ENCODE measurements at regions not wholly inside any gene's neighbourhood (a gene's known extent, or its start where the extent isn't known, plus 50 kb on each side); places are given as distances from the start of the nearest gene placed in this dataset.

DNA sequence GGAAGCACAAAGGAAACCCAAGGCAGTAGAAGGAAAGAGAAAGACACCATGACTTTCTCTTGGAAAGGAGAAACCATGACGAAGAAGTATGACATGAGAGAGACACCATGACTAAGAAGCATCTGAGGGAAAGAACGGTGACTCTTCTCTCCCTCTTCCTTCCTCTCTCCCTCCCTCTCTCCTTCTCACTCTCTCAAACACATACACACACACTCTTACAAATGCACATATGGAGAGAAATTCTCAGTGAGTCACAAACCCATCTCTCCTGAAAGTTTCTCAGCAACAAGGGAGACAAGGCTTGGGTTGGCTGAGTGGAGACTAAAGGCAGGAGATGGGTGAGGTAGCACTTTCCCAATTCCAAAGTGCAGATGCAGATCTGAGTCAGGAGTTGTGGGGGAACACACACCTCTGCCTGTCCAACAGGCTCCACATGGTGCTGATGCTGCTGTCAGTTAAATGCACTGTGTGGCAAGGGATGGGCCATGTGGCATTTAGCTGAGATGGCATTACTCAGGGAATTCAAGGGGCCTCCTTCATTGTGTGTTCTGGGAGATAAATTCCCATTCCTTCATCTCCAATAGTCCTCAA, 336.7 kb upstream of the C16orf82 start:
- Histone ChIP-seq H3K27ac (no peak overlapping the region), H3K4me3 (no peak overlapping the region), H3K36me3 (no peaks in the 10 kb centered on the region), H3K27me3 (no peaks in the 10 kb centered on the region), H3K4me1 (no peaks in the 10 kb centered on the region), H3K9me3 (no peaks in the 10 kb centered on the region)
- TF ChIP-seq POLR2A (IDR thresholded peaks at IDR 0.05), result no peak
- no peak for TF ChIP-seq POLR2AphosphoS5 (IDR thresholded peaks at IDR 0.05; ENCODE audit: insufficient read depth in 1 of 2, low read depth in 1 of 2)
- TF ChIP-seq, protein P1, sequence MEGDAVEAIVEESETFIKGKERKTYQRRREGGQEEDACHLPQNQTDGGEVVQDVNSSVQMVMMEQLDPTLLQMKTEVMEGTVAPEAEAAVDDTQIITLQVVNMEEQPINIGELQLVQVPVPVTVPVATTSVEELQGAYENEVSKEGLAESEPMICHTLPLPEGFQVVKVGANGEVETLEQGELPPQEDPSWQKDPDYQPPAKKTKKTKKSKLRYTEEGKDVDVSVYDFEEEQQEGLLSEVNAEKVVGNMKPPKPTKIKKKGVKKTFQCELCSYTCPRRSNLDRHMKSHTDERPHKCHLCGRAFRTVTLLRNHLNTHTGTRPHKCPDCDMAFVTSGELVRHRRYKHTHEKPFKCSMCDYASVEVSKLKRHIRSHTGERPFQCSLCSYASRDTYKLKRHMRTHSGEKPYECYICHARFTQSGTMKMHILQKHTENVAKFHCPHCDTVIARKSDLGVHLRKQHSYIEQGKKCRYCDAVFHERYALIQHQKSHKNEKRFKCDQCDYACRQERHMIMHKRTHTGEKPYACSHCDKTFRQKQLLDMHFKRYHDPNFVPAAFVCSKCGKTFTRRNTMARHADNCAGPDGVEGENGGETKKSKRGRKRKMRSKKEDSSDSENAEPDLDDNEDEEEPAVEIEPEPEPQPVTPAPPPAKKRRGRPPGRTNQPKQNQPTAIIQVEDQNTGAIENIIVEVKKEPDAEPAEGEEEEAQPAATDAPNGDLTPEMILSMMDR (IDR thresholded peaks at IDR 0.05), result no peak
- DNase-seq (ENCODE audit: extremely low spot score in 2 of 2), result no peak
- intact Hi-C loops (cut with DNase I), result no loop called here

DNA sequence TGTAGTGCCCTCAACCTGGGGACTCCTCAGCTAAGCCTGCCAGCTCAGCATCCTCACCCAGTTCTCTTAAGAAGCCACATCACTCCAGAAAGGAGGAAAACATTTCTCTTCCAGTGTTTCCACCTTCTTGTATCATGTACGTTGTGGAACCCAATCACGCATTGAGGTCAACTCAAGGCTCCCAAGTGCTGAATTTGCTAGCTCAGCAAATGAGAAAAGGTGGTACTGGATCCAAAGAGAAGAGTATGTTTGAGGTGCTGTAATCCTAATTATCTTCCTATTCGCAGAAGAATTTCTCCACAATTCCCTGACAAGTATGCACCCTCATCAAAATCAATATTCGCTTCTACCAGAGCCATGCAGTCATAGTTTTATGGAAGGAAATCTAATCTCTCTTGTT, 335.0 kb upstream of the C16orf82 start:
- intact Hi-C loops (cut with DNase I), result no loop called here
- H3K4me1 ChIP-seq, result no peaks in the 10 kb centered on the region
- DNase-seq (ENCODE audit: extremely low spot score in 2 of 2), result no peak
- H3K4me3 ChIP-seq, result no peak overlapping the region
- H3K36me3 ChIP-seq, result no peaks in the 10 kb centered on the region
- no peaks in the 10 kb centered on the region for H3K27me3 ChIP-seq
- no peaks in the 10 kb centered on the region for H3K9me3 ChIP-seq
- H3K27ac ChIP-seq, result no peak overlapping the region
- TF ChIP-seq POLR2A (IDR thresholded peaks at IDR 0.05), result no peak
- TF ChIP-seq, protein P1 (IDR thresholded peaks at IDR 0.05), result no peak
- TF ChIP-seq POLR2AphosphoS5 (IDR thresholded peaks at IDR 0.05; ENCODE audit: insufficient read depth in 1 of 2, low read depth in 1 of 2), result no peak

DNA sequence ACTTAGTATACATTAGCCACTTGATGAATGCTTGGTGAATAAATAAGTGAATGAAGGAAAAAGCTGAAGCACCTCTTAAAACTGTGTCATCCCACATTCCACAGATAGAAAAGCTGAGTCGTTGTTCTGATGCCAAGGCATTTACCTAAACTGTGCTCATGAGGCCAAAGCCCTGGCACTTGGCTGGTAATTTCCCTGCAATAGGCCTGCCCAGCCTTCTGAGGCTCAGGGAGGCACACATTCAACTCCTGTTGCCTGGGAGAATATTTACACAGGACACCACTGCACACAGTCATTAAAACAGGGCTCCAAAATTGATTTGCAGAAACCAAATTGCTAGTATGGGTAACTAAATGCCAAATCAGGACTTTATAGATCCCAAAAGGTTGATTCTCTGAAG, 333.0 kb upstream of the C16orf82 start:
- TF ChIP-seq, protein P1 (IDR thresholded peaks at IDR 0.05), result no peak
- no peak for TF ChIP-seq POLR2AphosphoS5 (IDR thresholded peaks at IDR 0.05; ENCODE audit: insufficient read depth in 1 of 2, low read depth in 1 of 2)
- no peak for TF ChIP-seq POLR2A (IDR thresholded peaks at IDR 0.05)
- H3K4me3 ChIP-seq, result no peak overlapping the region
- no peak overlapping the region for H3K27ac ChIP-seq
- H3K27me3 ChIP-seq, result no peaks in the 10 kb centered on the region
- no peaks in the 10 kb centered on the region for H3K9me3 ChIP-seq
- no peaks in the 10 kb centered on the region for H3K4me1 ChIP-seq
- DNase-seq (ENCODE audit: extremely low spot score in 2 of 2), result no peak
- intact Hi-C loops (cut with DNase I), result no loop called here
- H3K36me3 ChIP-seq, result no peaks in the 10 kb centered on the region

DNA sequence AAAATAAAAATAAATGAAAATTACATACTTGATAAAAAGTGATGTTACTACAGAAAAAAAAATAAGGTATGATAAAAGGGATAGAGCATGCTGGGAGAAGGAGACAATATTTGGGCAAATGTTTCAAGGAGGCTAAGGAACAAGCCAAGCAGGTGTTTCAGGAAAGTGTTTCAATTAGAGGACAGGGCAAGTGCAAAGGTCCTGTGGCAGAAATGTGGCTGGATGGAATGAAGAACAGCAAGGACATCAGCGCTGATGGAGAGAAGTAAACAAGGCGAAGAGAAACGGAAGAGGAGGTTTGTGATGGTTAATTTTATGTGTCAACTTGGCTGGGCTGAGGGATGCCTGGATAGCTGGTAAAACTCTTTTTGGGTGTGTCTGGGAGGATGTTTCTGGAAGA, 331.2 kb upstream of the C16orf82 start:
- no peaks in the 10 kb centered on the region for H3K27me3 ChIP-seq
- no peaks in the 10 kb centered on the region for H3K9me3 ChIP-seq
- H3K36me3 ChIP-seq, result no peaks in the 10 kb centered on the region
- DNase-seq (ENCODE audit: extremely low spot score in 2 of 2), result no peak
- no peak overlapping the region for H3K27ac ChIP-seq
- no peaks in the 10 kb centered on the region for H3K4me1 ChIP-seq
- intact Hi-C loops (cut with DNase I), result no loop called here
- H3K4me3 ChIP-seq, result no peak overlapping the region
- no peak for TF ChIP-seq POLR2AphosphoS5 (IDR thresholded peaks at IDR 0.05; ENCODE audit: insufficient read depth in 1 of 2, low read depth in 1 of 2)
- TF ChIP-seq, protein P1 (IDR thresholded peaks at IDR 0.05), result no peak
- TF ChIP-seq POLR2A (IDR thresholded peaks at IDR 0.05), result no peak

DNA sequence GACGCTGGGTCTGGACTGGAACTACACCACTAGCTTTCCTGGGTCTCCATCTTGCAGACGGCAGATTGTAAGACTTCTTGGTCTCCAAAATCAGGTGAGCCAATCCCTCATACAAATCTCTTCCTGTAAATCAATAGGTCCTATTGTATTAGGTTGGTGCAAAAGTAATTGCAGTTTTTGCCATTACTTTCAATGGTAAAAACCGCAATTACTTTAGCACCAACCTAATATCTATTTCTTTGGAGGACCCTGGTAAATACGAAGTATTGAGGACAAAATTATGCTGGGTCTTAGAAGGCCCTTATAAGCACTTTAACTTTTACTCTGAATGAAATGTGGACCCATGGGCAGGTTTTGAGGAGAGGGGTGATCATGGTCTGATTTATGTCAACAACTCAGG, 330.6 kb upstream of the C16orf82 start:
- no peaks in the 10 kb centered on the region for H3K4me1 ChIP-seq
- DNase-seq (ENCODE audit: extremely low spot score in 2 of 2), result no peak
- TF ChIP-seq, protein P1 (IDR thresholded peaks at IDR 0.05), result no peak
- TF ChIP-seq POLR2A (IDR thresholded peaks at IDR 0.05), result no peak
- no peak overlapping the region for H3K4me3 ChIP-seq
- no peaks in the 10 kb centered on the region for H3K36me3 ChIP-seq
- no peak overlapping the region for H3K27ac ChIP-seq
- no peaks in the 10 kb centered on the region for H3K9me3 ChIP-seq
- intact Hi-C loops (cut with DNase I), result no loop called here
- no peaks in the 10 kb centered on the region for H3K27me3 ChIP-seq

All from vagina (tissue), 2 donors.